Adipocyte (in vitro differentiated cells): ENCODE measurements at regions not wholly inside any gene's neighbourhood (a gene's known extent, or its start where the extent isn't known, plus 50 kb on each side); places are given as distances from the start of the nearest gene placed in this dataset.
"Not testable (repeated sequence)": the region's sequence is repeated elsewhere in the genome, so short reads cannot be mapped to it uniquely, and the experiment has no call there.

Source experiments
- DNase-seq: peaks from one replicate; pipeline ENCODE4 v3.0.0-alpha.2; 2015; ENCODE audit warnings: low read depth
- H3K27me3 ChIP-seq: replicated peaks from 2 replicates; pipeline ENCODE4 v1.7.0; 2013; ENCODE audit warnings: mild to moderate bottlenecking, low read length, moderate library complexity; ENCODE audit not compliant: control insufficient read depth, insufficient read depth
- H3K36me3 ChIP-seq: 2 replicates; pipeline ENCODE4 v1.7.0; 2013; ENCODE audit warnings: low read length, mild to moderate bottlenecking, moderate library complexity; ENCODE audit not compliant: control insufficient read depth, insufficient read depth, severe bottlenecking
- H3K4me1 ChIP-seq: 2 replicates; pipeline ENCODE4 v1.7.0; 2013; ENCODE audit warnings: mild to moderate bottlenecking, low read length, moderate library complexity; ENCODE audit not compliant: control insufficient read depth, insufficient read depth
- H3K4me3 ChIP-seq: 2 replicates; pipeline ENCODE4 v1.7.0; 2013; ENCODE audit warnings: mild to moderate bottlenecking, low read length, moderate library complexity
- H3K9ac ChIP-seq: 2 replicates; pipeline ENCODE4 v1.7.0; 2013; ENCODE audit warnings: mild to moderate bottlenecking, low read length, moderate library complexity
- H3K9me3 ChIP-seq: 2 replicates; pipeline ENCODE4 v1.7.0; 2013; ENCODE audit warnings: mild to moderate bottlenecking, low read length, moderate library complexity; ENCODE audit not compliant: control insufficient read depth

DNA sequence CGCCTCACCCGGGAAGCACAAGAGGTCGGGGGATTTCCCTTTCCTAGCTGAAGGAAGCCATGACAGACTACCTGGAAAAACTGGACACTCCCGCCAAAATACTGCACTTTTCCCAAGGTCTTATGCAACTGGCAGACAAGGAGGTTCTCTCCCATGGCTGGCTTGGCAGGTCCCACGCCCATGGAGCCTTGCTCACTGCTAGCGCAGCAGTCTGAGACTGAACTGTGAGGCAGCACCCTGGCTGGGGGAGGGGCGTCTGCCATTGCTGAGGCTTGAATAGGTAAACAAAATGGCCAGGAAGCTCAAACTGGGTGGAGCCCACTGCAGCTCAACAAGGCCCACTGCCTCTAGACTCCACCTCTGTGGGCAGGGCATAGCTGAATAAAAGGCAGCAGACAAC, 92.1 kb downstream of the C4BPA start:
- not testable (repeated sequence) for H3K9ac ChIP-seq, H3K36me3 ChIP-seq, H3K4me1 ChIP-seq, H3K4me3 ChIP-seq, H3K27me3 ChIP-seq, DNase-seq, H3K9me3 ChIP-seq

DNA sequence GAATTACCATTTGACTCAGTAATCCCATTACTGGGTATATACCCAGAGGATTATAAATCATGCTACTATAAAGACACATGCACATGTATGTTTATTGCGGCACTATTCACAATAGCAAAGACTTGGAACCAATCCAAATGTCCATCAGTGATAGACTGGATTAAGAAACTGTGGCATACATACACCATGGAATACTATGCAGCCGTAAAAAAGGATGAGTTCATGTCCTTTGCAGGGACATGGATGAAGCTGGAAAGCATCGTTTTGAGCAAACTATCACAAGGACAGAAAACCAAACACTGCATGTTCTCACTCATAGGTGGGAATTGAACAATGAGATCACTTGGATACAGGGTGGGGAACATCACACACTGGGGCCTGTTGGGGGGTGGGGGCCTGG, 97.5 kb downstream of the C4BPA start:
- H3K27me3 ChIP-seq, H3K9ac ChIP-seq, H3K4me3 ChIP-seq, H3K9me3 ChIP-seq, H3K4me1 ChIP-seq, H3K36me3 ChIP-seq, DNase-seq: not testable (repeated sequence)

DNA sequence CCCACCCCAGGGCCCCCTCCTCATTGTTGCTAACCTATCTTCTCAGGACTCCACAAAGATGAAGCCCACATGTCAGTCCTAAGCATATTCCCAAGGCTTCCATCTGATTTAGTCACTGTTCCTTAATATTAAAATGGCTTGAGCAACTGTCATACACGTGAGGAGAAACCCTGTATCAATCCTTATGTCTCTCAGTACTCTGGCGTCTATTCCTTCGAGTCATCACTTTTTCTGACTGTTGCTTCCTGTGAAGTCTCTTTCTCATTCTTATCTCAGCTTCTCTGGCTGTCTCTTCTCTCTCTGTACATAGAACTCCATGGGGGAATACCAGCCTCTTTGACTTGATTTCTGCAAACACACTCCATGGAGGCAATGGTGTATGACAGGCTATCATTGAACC, 98.4 kb downstream of the C4BPA start:
- Histone ChIP-seq H3K4me1 (no peaks in the 10 kb centered on the region), H3K9ac (no peak overlapping the region), H3K36me3 (no peaks in the 10 kb centered on the region), H3K27me3 (no peaks in the 10 kb centered on the region), H3K4me3 (no peak overlapping the region), H3K9me3 (no peaks in the 10 kb centered on the region)
- no peak for DNase-seq

DNA sequence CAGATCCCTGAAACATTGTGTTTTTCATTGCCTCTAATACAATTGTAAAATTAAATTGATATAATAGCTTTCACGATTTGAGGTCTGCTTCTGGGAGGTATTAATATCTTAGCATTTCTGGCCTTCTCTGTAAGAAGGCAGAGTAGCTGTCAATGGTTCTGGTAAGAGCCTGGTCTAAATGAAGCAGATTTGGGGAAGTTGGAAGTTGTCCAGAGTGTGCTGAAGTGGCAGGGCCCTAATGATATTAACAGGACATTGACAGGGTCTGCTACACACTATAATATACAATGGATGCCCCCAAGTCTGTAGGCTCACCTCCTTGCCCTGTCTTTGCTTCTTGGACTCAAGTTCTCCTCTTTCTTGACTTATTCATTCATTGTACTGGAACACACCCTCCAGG, 99.5 kb downstream of the C4BPA start:
- no peaks in the 10 kb centered on the region for H3K4me1 ChIP-seq
- no peaks in the 10 kb centered on the region for H3K9me3 ChIP-seq
- no peak overlapping the region for H3K4me3 ChIP-seq
- no peak overlapping the region for H3K9ac ChIP-seq
- no peaks in the 10 kb centered on the region for H3K27me3 ChIP-seq
- no peak for DNase-seq
- H3K36me3 ChIP-seq: no peaks in the 10 kb centered on the region

DNA sequence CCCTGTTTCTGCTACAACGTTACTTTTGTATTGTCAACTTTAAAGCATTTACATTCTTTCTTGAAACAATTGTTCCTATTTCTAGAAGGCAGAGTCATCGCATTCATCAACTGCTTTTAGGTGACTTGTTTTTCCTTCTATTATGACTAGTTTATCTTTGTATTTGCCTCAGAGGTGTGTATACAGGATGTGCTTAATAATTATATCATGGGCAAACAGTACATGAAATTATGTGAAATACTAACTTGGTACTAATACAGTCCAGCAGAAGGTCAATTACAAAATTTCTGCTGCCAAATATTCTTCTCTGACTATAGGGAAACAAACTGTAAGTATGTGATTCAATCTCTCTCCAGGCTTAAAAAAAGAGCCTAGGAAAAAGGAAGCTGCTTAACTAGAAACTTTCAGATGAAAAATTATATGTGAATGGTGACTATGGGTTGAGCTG, 101.6 kb downstream of the C4BPA start:
- Histone ChIP-seq H3K27me3 (no peaks in the 10 kb centered on the region), H3K4me1 (no peaks in the 10 kb centered on the region), H3K9me3 (no peaks in the 10 kb centered on the region), H3K4me3 (no peak overlapping the region), H3K36me3 (no peaks in the 10 kb centered on the region), H3K9ac (no peak overlapping the region)
- DNase-seq: no peak

DNA sequence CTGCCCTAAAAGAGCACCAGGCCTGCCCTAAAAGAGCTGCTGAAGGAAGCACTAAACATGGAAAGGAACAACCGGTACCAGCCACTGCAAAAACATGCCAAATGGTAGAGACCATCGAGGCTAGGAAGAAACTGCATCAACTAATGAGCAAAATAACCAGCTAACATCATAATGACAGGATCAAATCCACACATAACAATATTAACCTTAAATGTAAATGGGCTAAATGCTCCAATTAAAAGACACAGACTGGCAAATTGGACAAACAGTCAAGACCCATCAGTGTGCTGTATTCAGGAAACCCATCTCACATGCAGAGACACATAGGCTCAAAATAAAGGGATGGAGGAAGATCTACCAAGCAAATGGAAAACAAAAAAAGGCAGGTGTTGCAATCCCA, 104.7 kb downstream of the C4BPA start:
- H3K9me3 ChIP-seq, DNase-seq, H3K4me3 ChIP-seq, H3K9ac ChIP-seq, H3K36me3 ChIP-seq, H3K27me3 ChIP-seq, H3K4me1 ChIP-seq: not testable (repeated sequence)

DNA sequence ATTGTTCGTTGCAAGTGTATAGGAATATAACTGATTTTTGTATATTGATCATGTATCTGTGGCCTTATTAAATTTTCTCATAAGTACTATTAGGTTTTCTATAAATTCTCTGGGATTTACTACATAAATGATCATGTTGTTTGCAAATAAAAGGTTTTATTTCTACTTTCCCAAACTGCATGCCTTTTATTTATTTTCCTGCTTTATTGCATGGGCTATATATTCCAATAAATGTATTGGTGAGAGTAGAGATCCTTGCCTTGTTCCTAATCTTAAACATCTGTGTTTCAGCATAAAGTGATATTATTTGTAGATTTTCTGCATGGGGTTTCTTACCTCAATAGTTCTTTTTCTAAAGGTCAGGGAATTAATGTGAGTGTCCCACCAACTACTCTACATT, 107.0 kb upstream of the CD55 start:
- Histone ChIP-seq H3K9ac (no peak overlapping the region), H3K4me1 (no peaks in the 10 kb centered on the region), H3K27me3 (no peaks in the 10 kb centered on the region), H3K4me3 (no peak overlapping the region), H3K36me3 (no peaks in the 10 kb centered on the region), H3K9me3 (peaks cover 3% of the 10 kb centered on the region)
- DNase-seq: no peak

DNA sequence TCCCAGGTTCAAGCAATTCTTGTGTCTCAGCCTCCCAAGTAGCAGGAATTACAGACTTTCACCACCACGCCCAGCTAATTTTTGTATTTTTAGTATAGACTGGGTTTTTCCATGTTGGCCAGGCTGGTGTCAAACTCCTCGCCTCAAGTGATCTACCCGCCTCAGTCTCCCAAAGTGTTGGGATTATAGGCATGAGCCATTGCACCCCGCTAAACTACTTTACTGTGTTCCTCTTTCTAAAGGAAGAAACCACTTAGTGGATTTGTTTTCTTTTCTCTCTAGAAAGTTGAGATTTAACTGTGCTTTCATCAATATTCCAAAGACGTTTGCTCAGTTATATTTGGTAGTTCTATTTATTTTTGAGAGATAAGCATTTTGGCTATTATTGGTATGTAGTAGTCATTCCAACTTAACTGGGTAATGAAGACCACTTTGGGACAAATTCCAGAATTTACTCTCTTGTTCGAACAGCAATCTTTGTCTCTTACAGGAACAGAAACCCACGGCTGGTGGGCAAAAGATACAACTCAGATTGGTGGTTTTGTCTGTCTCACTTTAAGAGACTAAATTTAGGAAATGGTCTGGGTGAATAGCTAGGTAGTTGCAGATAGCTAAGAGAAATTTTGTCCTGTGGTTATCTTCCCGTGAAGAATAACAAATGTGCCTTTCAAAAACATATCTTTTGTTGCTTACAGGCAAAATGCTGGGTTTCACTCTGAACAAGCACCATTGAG, 103.5 kb upstream of the CD55 start:
- H3K36me3 ChIP-seq: no peaks in the 10 kb centered on the region
- H3K4me3 ChIP-seq: no peak overlapping the region
- DNase-seq: no peak
- H3K27me3 ChIP-seq: no peaks in the 10 kb centered on the region
- no peaks in the 10 kb centered on the region for H3K4me1 ChIP-seq
- peaks cover 3% of the 10 kb centered on the region for H3K9me3 ChIP-seq
- no peak overlapping the region for H3K9ac ChIP-seq

DNA sequence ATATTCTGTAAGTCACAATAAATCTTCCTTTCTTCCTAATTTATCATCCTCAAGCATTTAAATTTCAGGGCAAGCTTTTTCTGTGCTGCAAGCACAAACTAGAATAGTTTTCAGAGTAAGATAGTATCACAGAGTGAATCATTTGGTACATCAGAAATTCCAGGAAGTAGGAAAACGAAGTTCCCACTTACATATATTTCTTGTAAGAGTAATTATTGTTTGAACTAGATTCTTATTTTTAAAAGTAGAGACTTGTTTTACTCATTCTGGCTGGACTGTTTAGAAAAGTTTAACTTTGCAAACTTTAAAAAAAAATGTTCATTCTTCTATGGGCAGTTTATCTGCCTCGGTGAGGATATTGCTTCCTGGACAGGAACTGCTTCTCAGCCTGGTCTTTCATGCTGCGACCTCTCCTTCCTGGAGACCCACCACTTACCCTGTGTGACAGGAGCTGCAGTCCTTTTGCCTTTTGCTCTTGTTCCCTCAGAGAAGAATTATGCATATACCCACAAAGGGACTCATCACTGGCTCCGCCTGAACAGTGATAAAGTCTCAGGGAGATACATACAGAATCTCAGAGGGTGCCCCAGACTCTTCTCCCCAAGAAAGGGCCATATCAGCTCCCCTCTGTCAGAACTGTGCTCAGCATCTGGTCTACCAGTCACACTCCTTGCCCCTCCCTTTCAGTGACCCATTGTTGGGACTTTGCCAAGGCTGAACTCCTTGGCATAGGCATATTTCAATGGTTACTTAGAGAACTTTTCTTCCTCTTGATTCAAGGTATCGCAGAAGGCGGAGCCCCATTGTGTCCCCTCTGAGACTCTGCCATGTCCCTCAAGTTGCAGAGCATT, 102.7 kb upstream of the CD55 start:
- Histone ChIP-seq H3K27me3 (no peaks in the 10 kb centered on the region), H3K36me3 (no peaks in the 10 kb centered on the region), H3K9ac (no peak overlapping the region), H3K9me3 (peaks cover 3% of the 10 kb centered on the region), H3K4me1 (no peaks in the 10 kb centered on the region), H3K4me3 (no peak overlapping the region)
- no peak for DNase-seq

DNA sequence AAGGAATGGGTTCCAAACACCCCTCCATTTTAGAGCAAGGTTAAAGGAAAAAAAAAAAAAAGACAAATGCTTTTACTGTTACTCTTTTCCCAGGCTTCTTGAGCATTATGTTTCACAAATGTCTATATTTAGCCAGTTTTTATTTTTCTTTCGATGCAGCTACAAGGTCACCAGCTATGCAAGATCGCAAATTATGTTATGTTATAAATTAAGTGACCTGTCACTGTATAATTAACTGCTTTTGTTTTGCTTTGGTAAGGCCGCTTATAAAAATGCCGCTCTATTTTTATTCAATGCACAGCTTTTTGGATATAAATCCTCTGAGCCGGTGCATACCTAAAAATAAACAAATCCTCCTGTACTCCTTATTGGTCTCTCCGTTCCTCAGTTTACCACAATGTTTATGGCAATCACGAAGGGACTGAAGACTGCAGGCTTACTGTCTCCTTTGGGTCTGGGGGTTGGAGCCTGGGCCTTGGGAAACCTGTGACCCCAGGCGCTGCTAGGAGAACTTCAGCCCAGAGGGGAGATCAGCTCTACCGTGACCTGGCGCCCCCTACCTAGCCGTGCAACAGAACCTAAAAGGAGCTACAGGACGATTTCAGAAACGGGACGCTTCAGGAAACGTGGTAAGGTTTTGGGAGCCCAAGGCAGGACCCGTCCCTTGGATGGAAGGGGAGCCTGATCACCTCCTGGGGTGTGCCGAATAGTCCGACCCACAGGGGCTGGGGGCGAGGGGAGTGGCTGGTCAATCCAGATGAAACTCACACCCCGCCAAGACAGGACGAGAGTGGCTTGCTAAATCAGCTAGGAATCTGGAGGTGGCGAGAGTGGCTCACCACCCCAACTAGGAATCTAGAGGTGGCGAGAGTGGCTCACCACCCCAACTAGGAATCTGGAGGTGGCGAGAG, 101.2 kb upstream of the CD55 start:
- Histone ChIP-seq H3K9ac (no peak overlapping the region), H3K4me3 (no peak overlapping the region), H3K36me3 (no peaks in the 10 kb centered on the region), H3K4me1 (no peaks in the 10 kb centered on the region), H3K9me3 (no peaks in the 10 kb centered on the region), H3K27me3 (no peaks in the 10 kb centered on the region)
- DNase-seq: no peak

DNA sequence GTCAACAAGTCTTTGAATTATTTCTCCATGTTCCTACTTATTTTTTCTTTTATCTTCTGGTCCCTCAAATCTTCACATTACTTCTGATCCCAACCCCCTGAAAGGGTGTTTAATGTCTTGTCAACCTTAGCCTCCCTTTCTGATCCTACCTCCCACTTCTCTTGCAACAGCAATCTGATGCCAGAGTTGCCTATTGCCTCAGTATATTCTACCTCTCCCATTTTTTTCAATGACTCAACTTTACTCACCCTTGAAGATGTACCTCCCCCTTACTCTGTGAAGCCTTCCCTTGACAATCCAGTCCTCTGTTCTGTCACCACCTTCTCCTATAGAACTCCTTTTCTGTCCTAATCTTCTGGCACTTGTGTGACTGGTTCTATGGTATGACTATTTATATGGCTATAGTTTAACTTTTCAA, 99.5 kb upstream of the CD55 start:
- Histone ChIP-seq H3K4me1 (no peaks in the 10 kb centered on the region), H3K4me3 (no peak overlapping the region), H3K9me3 (no peaks in the 10 kb centered on the region), H3K27me3 (no peaks in the 10 kb centered on the region), H3K9ac (no peak overlapping the region), H3K36me3 (no peaks in the 10 kb centered on the region)
- no peak for DNase-seq
